ENCODE measurements at regions not wholly inside any gene's neighbourhood (a gene's known extent, or its start where the extent isn't known, plus 50 kb on each side); places are given as distances from the start of the nearest gene placed in this dataset.

DNA sequence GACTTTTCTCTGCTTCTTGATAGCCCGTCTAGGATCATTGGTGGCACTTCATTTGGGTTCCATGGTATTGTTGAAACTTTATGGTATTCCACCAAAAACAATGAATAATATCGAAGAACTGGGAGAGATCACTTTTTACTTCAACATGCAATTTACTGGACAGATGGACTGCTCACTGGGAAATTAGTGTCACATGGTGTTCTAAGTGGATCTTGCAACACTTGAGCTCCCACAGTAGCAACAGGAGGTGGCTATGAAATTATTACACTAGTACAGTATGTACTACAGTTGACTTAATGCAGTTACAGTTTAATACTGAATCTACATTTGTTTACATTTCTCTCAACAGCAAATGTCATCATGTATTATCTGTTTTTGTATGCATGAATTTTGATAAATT, 997.3 kb downstream of the REEP3 start:
- no peak overlapping the region for H3K4me3 ChIP-seq (ENCODE audit: low read depth, low read length)
- no peak for DNase-seq (ENCODE audit: low read depth)
- TF ChIP-seq, protein P1, sequence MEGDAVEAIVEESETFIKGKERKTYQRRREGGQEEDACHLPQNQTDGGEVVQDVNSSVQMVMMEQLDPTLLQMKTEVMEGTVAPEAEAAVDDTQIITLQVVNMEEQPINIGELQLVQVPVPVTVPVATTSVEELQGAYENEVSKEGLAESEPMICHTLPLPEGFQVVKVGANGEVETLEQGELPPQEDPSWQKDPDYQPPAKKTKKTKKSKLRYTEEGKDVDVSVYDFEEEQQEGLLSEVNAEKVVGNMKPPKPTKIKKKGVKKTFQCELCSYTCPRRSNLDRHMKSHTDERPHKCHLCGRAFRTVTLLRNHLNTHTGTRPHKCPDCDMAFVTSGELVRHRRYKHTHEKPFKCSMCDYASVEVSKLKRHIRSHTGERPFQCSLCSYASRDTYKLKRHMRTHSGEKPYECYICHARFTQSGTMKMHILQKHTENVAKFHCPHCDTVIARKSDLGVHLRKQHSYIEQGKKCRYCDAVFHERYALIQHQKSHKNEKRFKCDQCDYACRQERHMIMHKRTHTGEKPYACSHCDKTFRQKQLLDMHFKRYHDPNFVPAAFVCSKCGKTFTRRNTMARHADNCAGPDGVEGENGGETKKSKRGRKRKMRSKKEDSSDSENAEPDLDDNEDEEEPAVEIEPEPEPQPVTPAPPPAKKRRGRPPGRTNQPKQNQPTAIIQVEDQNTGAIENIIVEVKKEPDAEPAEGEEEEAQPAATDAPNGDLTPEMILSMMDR (conservative IDR thresholded peaks at IDR 0.05; ENCODE audit: low read depth, low read length): no peak

- DNase-seq (ENCODE audit: low read depth): no peak
- TF ChIP-seq, protein P1 (conservative IDR thresholded peaks at IDR 0.05; ENCODE audit: low read depth, low read length): no peak
- no peak overlapping the region for H3K4me3 ChIP-seq (ENCODE audit: low read depth, low read length)
Observed at GRCh38 chr10:64519427-64519826, 998.2 kb downstream of the REEP3 start.

DNA sequence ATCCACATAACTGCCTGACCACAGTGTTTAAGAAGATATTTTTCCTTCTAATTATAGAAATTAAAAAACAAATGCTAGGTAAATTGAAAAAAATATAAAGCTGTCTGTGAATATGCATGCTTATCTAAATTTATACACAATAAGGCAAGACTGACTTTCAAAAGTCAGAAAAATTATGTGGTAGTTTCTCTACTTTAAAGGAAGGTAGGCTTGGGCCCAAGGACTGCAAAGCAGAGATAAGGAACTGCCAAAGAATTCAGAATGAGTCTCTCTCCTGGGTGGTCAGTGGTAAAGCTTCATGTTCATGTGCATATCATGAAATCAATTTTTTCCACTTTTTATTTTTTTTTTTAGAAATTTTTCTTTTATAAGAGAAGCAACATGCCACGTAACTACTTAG, 998.6 kb downstream of the REEP3 start:
- no peak overlapping the region for H3K4me3 ChIP-seq (ENCODE audit: low read depth, low read length)
- no peak for DNase-seq (ENCODE audit: low read depth)
- TF ChIP-seq, protein P1 (conservative IDR thresholded peaks at IDR 0.05; ENCODE audit: low read depth, low read length): no peak

- H3K4me3 ChIP-seq (ENCODE audit: low read depth, low read length): no peak overlapping the region
- TF ChIP-seq, protein P1 (conservative IDR thresholded peaks at IDR 0.05; ENCODE audit: low read depth, low read length): no peak
- no peak for DNase-seq (ENCODE audit: low read depth)
Observed at GRCh38 chr10:64523065-64523759, 1002.0 kb downstream of the REEP3 start.

DNA sequence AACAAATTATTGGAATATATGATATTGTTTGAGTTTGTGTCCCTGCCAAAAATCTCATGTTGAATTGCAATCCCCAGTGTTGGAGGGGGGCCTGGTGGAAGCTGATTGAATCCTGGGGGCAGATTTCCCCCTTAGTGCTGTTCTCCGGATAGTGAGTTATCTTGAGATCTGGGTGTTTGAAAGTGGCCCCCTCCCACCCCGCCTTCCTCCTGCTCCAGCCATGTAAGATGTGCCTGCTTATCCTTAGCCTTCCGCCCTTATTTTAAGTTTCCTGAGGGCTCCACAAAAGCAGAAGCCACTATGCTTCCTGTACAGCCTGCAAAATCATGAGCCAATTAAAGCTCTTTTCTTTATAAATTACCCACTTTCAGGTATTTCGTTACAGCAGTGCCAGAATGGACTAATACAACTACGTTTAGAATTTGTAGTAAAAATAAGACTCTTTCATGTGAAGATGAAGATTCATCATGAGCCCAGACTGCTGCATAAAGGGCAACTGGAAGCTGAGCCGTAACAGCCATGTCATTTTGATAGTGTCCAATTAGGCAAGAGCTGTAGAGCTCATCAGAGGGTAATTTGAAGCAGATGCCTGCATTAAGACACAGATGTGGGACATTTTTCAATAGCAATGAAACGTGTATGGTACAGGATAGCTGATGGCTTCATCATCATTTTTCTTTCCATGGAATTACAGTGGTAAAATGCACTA, 1007.2 kb downstream of the REEP3 start:
- TF ChIP-seq, protein P1 (conservative IDR thresholded peaks at IDR 0.05; ENCODE audit: low read depth, low read length): no peak
- DNase-seq (ENCODE audit: low read depth): no peak
- H3K4me3 ChIP-seq (ENCODE audit: low read depth, low read length): no peak overlapping the region

DNA sequence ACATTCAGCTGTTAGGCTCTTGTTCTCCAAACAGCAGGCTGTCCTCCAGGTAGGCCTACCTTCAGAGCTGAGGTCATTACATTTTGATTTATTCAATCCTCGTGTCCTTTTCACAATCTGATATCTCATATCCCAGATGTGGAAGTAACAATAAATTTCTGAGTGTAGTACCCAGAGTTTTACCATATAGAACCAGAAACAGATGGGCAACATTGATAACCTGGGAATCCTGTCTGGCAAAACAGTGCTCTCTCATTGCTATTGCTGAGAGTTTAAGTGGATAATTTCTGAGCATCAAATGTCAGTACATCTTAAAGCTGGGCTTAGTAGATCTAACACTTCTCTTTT, 1007.8 kb downstream of the REEP3 start:
- DNase-seq (ENCODE audit: low read depth): no peak
- TF ChIP-seq, protein P1 (conservative IDR thresholded peaks at IDR 0.05; ENCODE audit: low read depth, low read length): no peak
- H3K4me3 ChIP-seq (ENCODE audit: low read depth, low read length): no peak overlapping the region

GRCh38 chr10:64534616-64535015, 1013.4 kb downstream of the REEP3 start:
- no peak for DNase-seq (ENCODE audit: low read depth)
- H3K4me3 ChIP-seq (ENCODE audit: low read depth, low read length): no peak overlapping the region
- TF ChIP-seq, protein P1 (conservative IDR thresholded peaks at IDR 0.05; ENCODE audit: low read depth, low read length): no peak

Data from epithelial cell of proximal tubule (primary cell).